Effector CD8-positive, alpha-beta T cell (primary cell): ENCODE measurements at regions not wholly inside any gene's neighbourhood (a gene's known extent, or its start where the extent isn't known, plus 50 kb on each side); places are given as distances from the start of the nearest gene placed in this dataset.
"Not testable (repeated sequence)": the region's sequence is repeated elsewhere in the genome, so short reads cannot be mapped to it uniquely, and the experiment has no call there.

Experiments used
- DNase-seq: peaks from one replicate; lab custom pipeline; 2025; lab: John Stamatoyannopoulos, UW

DNA sequence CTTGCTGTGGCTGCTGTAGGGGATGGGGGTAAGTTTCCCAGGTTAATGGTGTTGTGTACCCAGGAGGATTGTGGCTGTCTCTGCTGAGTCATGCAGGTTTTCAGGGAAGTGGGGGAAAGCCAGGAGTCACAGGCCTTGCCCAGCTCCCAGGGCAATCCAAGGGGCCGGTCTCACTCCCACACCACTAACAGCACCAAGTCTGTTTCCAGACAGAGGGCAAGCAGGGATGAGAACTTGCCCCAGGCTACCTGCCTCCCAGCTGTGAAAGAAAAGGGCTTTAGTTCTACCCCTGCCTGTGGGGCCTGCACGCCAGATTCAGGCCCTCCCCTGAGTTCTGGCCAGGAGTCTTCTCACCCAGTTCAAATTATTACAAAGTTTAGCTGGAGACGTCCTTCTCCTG lies 579.8 kb upstream of the ST8SIA4 start:
- no peak for DNase-seq

- no peak for DNase-seq
Measured at GRCh38 chr5:101473483-101473882, 570.4 kb upstream of the ST8SIA4 start.

DNA sequence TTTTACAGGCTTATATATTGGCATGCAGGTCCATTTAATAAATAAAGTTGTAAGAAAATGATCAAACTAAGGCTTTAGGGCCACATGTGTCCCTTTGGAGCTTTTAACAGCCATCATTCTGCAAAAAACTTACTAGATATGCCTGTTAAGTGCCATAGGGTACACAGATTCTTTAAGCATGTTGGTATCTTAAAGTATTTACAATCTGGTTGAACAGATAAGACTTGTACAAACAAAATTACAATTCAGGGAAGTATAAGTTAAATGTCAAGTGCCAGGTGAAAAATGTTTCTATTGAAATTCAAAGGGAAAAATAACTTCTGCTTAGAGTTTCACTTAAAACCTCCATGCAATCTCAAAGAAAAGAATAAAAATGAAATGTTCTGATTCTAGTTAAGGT lies 558.4 kb upstream of the ST8SIA4 start:
- no peak for DNase-seq

- DNase-seq, result no peak
Measured at GRCh38 chr5:101458587-101458986, 555.5 kb upstream of the ST8SIA4 start.

GRCh38 chr5:101455851-101456250 lies 552.8 kb upstream of the ST8SIA4 start:
- no peak for DNase-seq

- no peak for DNase-seq
Measured at GRCh38 chr5:101455048-101455447, 552.0 kb upstream of the ST8SIA4 start.

DNA sequence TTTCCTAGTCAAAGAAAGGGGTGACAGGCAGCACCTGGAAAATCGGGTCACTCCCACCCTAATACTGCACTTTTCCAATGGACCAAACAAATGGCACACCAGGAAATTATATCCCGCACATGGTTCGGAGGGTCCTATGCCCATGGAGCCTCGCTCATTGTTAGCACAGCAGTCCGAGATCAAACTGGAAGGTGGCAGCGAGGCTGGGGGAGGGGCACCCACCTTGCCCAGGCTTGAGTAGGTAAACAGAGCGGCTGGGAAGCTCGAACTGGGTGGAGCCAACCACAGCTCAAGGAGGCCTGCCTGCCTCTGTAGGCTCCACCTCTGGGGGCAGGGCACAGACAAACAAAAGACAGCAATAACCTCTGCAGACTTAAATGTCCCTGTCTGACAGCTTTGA lies 539.2 kb upstream of the ST8SIA4 start:
- not testable (repeated sequence) for DNase-seq

GRCh38 chr5:101440173-101440572 lies 537.1 kb upstream of the ST8SIA4 start:
- DNase-seq, result no peak

GRCh38 chr5:101437351-101437750 lies 534.3 kb upstream of the ST8SIA4 start:
- DNase-seq, result no peak

GRCh38 chr5:101435768-101436167 lies 532.7 kb upstream of the ST8SIA4 start:
- DNase-seq, result no peak

DNA sequence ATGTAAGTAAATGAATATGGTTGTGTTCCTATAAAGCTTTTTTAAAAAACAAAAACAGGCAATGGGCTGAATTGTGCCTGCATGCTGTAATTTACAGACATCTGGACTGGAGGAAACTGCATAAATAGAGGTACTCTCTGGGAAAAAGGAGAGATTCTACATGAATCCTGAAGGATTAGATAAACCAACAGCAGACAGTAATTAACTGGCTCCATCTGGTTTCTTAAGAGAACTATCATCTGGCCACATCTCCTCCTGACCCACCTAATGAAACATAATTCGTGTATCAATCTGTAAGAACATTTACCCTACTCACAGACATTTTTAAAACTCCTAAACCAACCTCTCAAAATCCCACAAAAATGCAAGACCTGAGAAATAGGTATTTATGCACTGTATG lies 528.1 kb upstream of the ST8SIA4 start:
- DNase-seq, result no peak

- DNase-seq, result no peak
Measured at GRCh38 chr5:101430551-101430950, 527.5 kb upstream of the ST8SIA4 start.

GRCh38 chr5:101429241-101429640 lies 526.2 kb upstream of the ST8SIA4 start:
- no peak for DNase-seq

DNA sequence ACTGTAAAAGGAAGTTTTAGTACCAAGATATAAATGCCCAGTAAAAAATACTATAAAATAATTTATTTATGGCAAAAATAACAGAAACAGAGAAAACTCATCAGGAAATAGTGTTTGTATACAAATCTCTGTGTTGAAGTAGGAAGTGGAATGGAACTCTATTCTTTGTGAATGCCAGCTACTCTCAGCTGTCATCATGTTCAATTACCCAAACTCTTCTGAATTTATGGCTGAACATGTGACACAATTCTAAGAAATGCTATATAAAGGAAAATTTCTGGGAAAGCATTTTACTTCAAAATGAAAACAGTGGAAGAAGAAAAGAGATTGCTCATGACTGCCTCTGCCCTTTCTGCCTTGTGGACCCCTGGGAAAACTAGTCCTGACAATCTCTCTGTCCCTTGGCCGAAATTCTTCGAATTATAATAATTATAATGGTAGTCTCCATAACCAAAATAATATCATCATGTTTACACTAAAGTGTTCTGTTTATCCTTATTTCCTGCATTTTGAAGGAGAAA lies 522.3 kb upstream of the ST8SIA4 start:
- no peak for DNase-seq

GRCh38 chr5:101424530-101425175 lies 521.6 kb upstream of the ST8SIA4 start:
- no peak for DNase-seq

- no peak for DNase-seq
Measured at GRCh38 chr5:101418713-101419118, 515.6 kb upstream of the ST8SIA4 start.

DNA sequence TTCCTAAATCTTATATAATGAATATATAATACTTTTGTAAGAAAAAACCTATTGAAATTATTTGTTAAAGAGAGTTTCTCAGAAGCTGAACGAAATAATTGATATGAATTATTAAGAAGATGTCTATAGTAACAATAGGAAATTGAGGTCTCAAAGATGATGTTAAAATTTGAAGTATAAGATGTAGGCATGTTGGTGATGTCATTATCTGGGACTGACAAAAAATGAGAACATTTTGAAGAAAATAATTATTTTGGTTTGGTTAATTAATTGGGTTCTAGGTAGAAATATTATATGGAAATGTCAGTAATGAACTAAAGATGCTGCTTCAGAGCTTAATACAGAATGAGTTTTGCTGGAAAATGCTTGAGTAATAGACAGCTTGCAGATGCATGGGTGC lies 501.4 kb upstream of the ST8SIA4 start:
- no peak for DNase-seq

DNA sequence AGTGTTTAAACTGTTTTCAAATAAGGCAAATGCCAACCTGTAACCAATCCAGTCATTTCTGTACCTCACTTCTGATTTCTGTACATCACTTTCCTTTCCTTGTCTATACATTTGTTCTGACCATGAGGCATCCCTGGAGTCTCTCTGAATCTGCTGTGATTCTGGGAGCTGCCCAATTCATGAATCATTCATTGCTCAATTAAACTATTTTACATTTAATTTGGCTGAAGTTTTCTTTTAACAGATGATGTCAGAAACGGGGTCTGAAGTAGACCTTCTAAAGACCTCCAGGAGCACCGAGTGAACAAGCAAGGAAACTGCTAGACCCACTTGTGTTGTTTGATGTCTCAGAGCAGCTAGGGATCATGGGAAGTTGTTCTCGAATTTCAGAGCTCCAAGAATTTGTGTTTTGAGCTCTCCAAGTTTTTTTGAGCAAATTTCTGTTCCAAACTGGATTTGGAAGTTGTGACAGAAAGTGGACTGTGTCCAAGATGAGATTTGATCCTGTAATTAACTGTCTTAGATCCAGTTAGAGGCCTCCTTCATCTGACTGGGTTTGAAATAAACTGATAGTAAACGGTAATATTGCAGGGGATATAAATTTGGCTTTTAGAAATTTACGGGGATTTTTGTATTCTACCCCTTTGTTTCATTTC lies 490.8 kb upstream of the ST8SIA4 start:
- no peak for DNase-seq

DNA sequence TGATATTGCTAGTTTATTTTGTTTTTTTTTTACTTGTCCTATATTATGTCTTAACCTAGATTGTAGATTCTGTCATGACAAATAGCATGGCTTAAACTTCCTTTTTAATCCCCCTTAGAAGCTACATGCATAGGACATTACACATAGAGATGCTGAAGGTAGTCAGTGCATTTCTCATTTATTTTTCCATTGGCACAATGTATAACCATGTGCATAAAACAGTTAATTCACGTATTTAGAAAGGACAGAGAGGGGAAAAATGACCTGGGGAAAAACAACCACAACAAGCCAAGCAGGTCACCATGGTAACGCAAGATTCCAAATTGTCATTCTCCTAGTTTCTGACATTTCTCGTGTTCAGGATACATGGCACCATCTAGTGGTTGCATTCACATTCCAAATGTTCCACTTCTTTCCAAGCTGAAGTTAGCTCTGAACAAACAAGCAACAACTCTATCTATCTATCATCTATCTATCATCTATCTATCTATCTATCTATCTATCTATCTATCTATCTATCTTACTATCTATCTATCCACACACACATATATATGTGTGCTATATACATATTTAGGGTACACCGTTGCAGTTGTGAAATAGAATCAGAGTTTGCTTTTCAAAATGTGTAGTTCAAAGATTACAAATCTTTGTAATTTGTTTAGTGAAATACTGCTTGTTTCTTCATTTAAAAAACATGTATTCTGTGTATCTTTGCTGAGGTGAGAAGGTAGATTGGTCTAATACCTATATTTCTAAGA lies 487.2 kb upstream of the ST8SIA4 start:
- no peak for DNase-seq

DNA sequence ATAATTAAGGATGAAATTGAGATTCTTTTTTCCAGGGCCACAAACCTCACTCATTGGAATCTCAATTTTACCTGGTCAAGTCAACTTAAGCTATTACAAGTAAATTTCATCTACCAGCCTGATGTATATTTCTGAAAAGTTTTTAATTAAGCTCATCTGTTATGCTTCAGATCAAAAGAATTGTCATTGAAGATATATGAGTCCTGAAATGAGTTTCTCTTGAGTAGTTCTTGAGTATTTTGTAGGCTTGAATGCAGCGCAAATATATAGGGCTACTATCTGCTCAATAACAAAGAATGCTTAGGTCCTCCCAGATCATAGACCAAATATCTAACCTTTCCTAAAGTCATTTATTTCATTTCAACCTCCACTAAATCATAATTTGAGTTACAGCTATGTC lies 482.2 kb upstream of the ST8SIA4 start:
- DNase-seq, result no peak

DNA sequence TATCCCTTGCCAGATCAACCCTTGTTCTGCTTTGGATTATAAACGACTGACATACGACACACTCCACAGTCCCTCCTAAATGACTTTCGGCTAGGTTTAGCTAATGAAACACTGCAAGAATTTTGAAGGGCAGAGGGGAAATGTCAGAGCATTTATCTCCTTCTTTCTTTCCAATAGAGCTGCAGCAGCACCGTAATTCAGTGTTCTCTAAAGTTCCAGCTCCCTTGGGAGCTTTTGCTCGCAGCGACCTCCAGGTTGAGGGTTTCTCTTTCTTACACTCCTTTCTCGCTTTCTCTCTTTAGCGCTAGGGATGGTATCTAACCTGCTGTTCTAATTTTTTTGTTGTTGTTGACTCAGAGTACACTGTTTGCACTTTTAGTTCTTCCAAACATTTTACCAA lies 467.1 kb upstream of the ST8SIA4 start:
- no peak for DNase-seq

- DNase-seq, result no peak
Measured at GRCh38 chr5:101364469-101364868, 461.4 kb upstream of the ST8SIA4 start.

GRCh38 chr5:101362067-101362466 lies 459.0 kb upstream of the ST8SIA4 start:
- no peak for DNase-seq
